DOHH2 (cell line): ENCODE measurements at regions not wholly inside any gene's neighbourhood (a gene's known extent, or its start where the extent isn't known, plus 50 kb on each side); places are given as distances from the start of the nearest gene placed in this dataset.
"Not testable (repeated sequence)": the region's sequence is repeated elsewhere in the genome, so short reads cannot be mapped to it uniquely, and the experiment has no call there.

Experiments
- H3F3A ChIP-seq: fragments of 200-600 bp; sonication (generic), shearing (Covaris generic); 2 replicates; pipeline ENCODE4 v1.6.0; 2016; ENCODE audit warnings: antibody characterized with exemption, mild to moderate bottlenecking; ENCODE audit not compliant: control insufficient read depth, insufficient read depth
- H3K27ac ChIP-seq: fragments of 200-600 bp; sonication (generic); 2 replicates; pipeline ENCODE4 v1.5.1; 2014; ENCODE audit warnings: low read depth, mild to moderate bottlenecking, low read length, moderate library complexity
- H3K27me3 ChIP-seq: fragments of 200-600 bp; sonication (generic); 2 replicates; pipeline ENCODE4 v1.6.1; 2014; ENCODE audit warnings: mild to moderate bottlenecking, low read length, mixed read lengths; ENCODE audit not compliant: control insufficient read depth
- H3K36me3 ChIP-seq: fragments of 200-600 bp; sonication (generic); 2 replicates; pipeline ENCODE4 v1.6.1; 2014; ENCODE audit warnings: mild to moderate bottlenecking, low read length, moderate library complexity, mixed read lengths; ENCODE audit not compliant: control insufficient read depth
- H3K4me1 ChIP-seq: fragments of 200-600 bp; sonication (generic); 2 replicates; pipeline ENCODE4 v1.6.1; 2014; ENCODE audit warnings: mild to moderate bottlenecking, low read length, mixed read lengths; ENCODE audit not compliant: control insufficient read depth
- H3K4me2 ChIP-seq: fragments of 200-600 bp; sonication (generic); 2 replicates; pipeline ENCODE4 v1.6.0; 2014; ENCODE audit warnings: mild to moderate bottlenecking, low read length, moderate library complexity
- H3K4me3 ChIP-seq: fragments of 200-600 bp; sonication (generic); 2 replicates; pipeline ENCODE4 v1.5.1; 2014; ENCODE audit warnings: mild to moderate bottlenecking, low read length, mixed read lengths
- H3K79me2 ChIP-seq: fragments of 200-600 bp; sonication (generic); 2 replicates; pipeline ENCODE4 v1.6.1; 2014; ENCODE audit warnings: mild to moderate bottlenecking, low read length, mixed read lengths; ENCODE audit not compliant: control insufficient read depth
- H3K9me2 ChIP-seq: fragments of 200-600 bp; sonication (generic); replicated peaks from 2 replicates; pipeline ENCODE4 v1.6.1; 2014; ENCODE audit warnings: mild to moderate bottlenecking, low read length, mixed read lengths; ENCODE audit not compliant: control insufficient read depth
- H3K9me3 ChIP-seq: fragments of 200-600 bp; sonication (generic); 2 replicates; pipeline ENCODE4 v1.6.1; 2014; ENCODE audit warnings: antibody characterized with exemption, low read length, mixed read lengths; ENCODE audit not compliant: control insufficient read depth, insufficient read depth
- H4K20me1 ChIP-seq: fragments of 200-600 bp; sonication (generic); 2 replicates; pipeline ENCODE4 v1.6.0; 2014; ENCODE audit warnings: low read depth, mild to moderate bottlenecking, antibody characterized with exemption, low read length, moderate library complexity; ENCODE audit not compliant: control insufficient read depth, insufficient read depth
- CTCF ChIP-seq: fragments of 200-600 bp; sonication (generic); IDR thresholded peaks from one replicate; pipeline ENCODE4 v1.5.1; 2014; ENCODE audit warnings: antibody characterized with exemption, mild to moderate bottlenecking, low read depth, low read length; ENCODE audit not compliant: poor library complexity, severe bottlenecking
- EZH2phosphoT487 ChIP-seq: fragments of 200-600 bp; sonication (generic); IDR thresholded peaks from 2 replicates; pipeline ENCODE4 v1.6.1; 2017; ENCODE audit warnings: borderline replicate concordance, mild to moderate bottlenecking, antibody characterized with exemption, low read length, moderate library complexity, mixed read lengths

DNA sequence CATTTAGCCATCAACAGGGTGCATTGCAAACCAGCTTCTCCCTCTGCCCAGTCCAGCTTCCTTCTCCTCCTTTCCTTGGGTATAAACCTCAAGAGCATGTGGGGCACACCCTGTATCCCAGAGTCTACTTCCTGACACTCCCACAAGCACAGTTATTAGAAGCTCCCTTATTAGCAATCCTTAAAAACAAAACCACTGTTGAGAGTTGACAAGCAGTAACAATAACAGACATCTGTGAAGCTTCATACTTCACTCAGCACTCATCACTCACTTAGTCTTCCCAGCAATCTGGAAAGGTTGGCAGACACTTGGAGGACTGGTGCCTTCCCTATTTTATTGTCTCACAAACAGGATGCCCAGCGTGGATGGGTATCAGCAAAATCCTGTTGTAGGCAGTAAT, 155.5 kb upstream of the PROK2 start:
- peaks cover 62% of the 10 kb centered on the region for H3K27me3 ChIP-seq
- peaks cover 3% of the 10 kb centered on the region; the same call in 1 of the 2 replicates for H3K4me1 ChIP-seq
- 0 out of 2 replicates have a peak, but pooled peaks cover 3% of the 10 kb centered on the region for H3K9me3 ChIP-seq
- H3K79me2 ChIP-seq, result no peaks in the 10 kb centered on the region
- no peaks in the 10 kb centered on the region for H3K36me3 ChIP-seq
- H4K20me1 ChIP-seq, result no peaks in the 10 kb centered on the region
- no peaks in the 10 kb centered on the region for H3F3A ChIP-seq
- no peaks in the 10 kb centered on the region for H3K9me2 ChIP-seq
- no peak for TF ChIP-seq CTCF
- TF ChIP-seq EZH2phosphoT487, result no peak
- H3K27ac ChIP-seq, result no peak overlapping the region
- no peak overlapping the region for H3K4me2 ChIP-seq
- H3K4me3 ChIP-seq, result no peak overlapping the region

DNA sequence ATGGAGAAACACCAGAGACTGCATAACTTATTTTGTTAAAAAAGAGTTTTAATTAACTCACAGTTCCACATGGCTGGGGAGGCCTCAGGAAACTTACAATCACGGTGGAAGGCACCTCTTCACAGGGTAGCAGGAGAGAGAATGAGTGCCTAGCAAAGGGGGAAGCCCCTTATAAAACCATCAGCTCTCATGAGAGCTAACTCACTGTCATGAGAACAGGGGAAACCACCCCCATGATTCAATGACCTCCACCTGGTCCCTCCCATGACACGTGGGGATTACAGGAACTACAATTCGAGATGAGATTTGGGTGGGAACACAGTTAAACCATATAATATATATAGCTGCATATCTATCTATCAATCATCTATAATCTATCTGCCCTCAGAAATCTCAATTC, 153.1 kb upstream of the PROK2 start:
- not testable (repeated sequence) for H3K36me3 ChIP-seq, H3K4me1 ChIP-seq, H3K79me2 ChIP-seq, H3K4me2 ChIP-seq, H4K20me1 ChIP-seq, H3F3A ChIP-seq, H3K4me3 ChIP-seq, H3K27ac ChIP-seq, H3K9me3 ChIP-seq, H3K9me2 ChIP-seq
- H3K27me3 ChIP-seq, result peaks cover 58% of the 10 kb centered on the region

DNA sequence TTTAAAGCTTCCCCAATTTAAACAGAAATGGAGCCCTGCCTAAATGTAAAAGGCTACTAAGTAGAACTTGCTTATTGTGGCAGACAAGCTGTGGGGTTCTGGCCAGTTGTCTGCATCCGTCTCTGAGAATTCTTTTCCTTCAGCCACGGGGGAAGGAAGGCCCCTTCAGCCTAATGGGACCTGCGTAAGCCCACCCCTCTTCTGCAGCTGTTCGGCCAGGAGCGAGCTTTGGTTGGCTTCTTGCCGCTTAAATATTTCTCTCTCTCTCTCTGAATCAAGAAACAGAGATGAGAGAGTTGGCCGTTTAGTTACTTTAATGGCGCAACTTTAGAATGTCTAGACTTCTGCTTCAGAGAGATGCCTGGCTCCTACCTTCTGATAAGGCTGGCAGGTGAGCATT, 151.7 kb upstream of the PROK2 start:
- Histone ChIP-seq H3K4me1 (0 out of 2 replicates have a peak, but pooled peaks cover 3% of the 10 kb centered on the region), H3K9me3 (no peaks in the 10 kb centered on the region), H3K36me3 (no peaks in the 10 kb centered on the region), H3K79me2 (no peaks in the 10 kb centered on the region), H3K27me3 (peaks cover 53% of the 10 kb centered on the region), H3K4me2 (no peak overlapping the region), H4K20me1 (no peaks in the 10 kb centered on the region), H3K27ac (no peak overlapping the region), H3K4me3 (no peak overlapping the region), H3F3A (no peaks in the 10 kb centered on the region), H3K9me2 (no peaks in the 10 kb centered on the region)
- TF ChIP-seq EZH2phosphoT487, result no peak
- TF ChIP-seq CTCF, result no peak

- H3F3A ChIP-seq, result no peaks in the 10 kb centered on the region
- H3K9me3 ChIP-seq, result no peaks in the 10 kb centered on the region
- H3K4me1 ChIP-seq, result 0 out of 2 replicates have a peak, but pooled peaks cover 3% of the 10 kb centered on the region
- H3K9me2 ChIP-seq, result no peaks in the 10 kb centered on the region
- no peak overlapping the region for H3K4me3 ChIP-seq
- H3K27me3 ChIP-seq, result peaks cover 49% of the 10 kb centered on the region
- no peaks in the 10 kb centered on the region for H3K79me2 ChIP-seq
- H3K4me2 ChIP-seq, result no peak overlapping the region
- TF ChIP-seq CTCF (no peak), EZH2phosphoT487 (no peak)
- no peak overlapping the region for H3K27ac ChIP-seq
- H4K20me1 ChIP-seq, result no peaks in the 10 kb centered on the region; the same call in 1 of the 2 replicates
- H3K36me3 ChIP-seq, result no peaks in the 10 kb centered on the region
Observed at GRCh38 chr3:71934520-71935270, 149.7 kb upstream of the PROK2 start.
